CD4-positive, alpha-beta T cell (primary cell): ENCODE measurements at regions not wholly inside any gene's neighbourhood (a gene's known extent, or its start where the extent isn't known, plus 50 kb on each side); places are given as distances from the start of the nearest gene placed in this dataset.
"Not testable (repeated sequence)": the region's sequence is repeated elsewhere in the genome, so short reads cannot be mapped to it uniquely, and the experiment has no call there.

Experiments
- ATAC-seq: fragments of 200-7000 bp; cut with Tn5 transposase; one replicate; pipeline ENCODE4 v1.10.0; 2022; ENCODE audit warnings: mild to moderate bottlenecking; ENCODE audit not compliant: poor library complexity
- CTCF ChIA-PET: fragments of 350-600 bp; sonication (Branson Sonifier 250); formaldehyde crosslinking; loops from one replicate; lab custom pipeline; 2021; ENCODE audit warnings: antibody characterized with exemption, inconsistent platforms; lab: Charles Lee
- POLR2A ChIA-PET: fragments of 350-600 bp; sonication (Branson Sonifier 250); formaldehyde crosslinking; loops from one replicate; lab custom pipeline; 2021; ENCODE audit warnings: antibody characterized with exemption, inconsistent platforms; lab: Charles Lee
- DNase-seq, 14 experiments: peaks; one replicate each; pipeline ENCODE4 v3.0.0-alpha.2; 2013 to 2020; ENCODE audit warnings: mixed read lengths in 2 of 14
- H3K27ac ChIP-seq, 2 donors: one replicate each; pipeline versions ENCODE4 v1.5.1 to v1.7.0; 2013; ENCODE audit warnings: low read length in 2 of 2, low read depth in 1 of 2, mild to moderate bottlenecking in 1 of 2
- H3K27me3 ChIP-seq, 2 experiments: 1 replicate in 1 of 2; 2 replicates in 1 of 2; pipeline versions ENCODE4 v1.6.1 to v1.7.0; 2013; ENCODE audit warnings: low read length in 2 of 2, control low read depth in 1 of 2, mild to moderate bottlenecking in 1 of 2, moderate library complexity in 1 of 2; ENCODE audit not compliant: insufficient read depth in 2 of 2, control insufficient read depth in 1 of 2
- H3K36me3 ChIP-seq: one replicate; pipeline ENCODE4 v1.6.1; 2013; ENCODE audit warnings: low read length, control low read depth; ENCODE audit not compliant: insufficient read depth
- H3K4me1 ChIP-seq: one replicate; pipeline ENCODE4 v1.6.1; 2013; ENCODE audit warnings: low read length, control low read depth; ENCODE audit not compliant: insufficient read depth
- H3K4me3 ChIP-seq: one replicate; pipeline ENCODE4 v1.5.1; 2013; ENCODE audit warnings: mild to moderate bottlenecking, low read length, moderate library complexity
- H3K9me3 ChIP-seq, 2 experiments: 1 replicate in 1 of 2; 2 replicates in 1 of 2; pipeline versions ENCODE4 v1.6.1 to v1.7.0; 2013; ENCODE audit warnings: low read length in 2 of 2, mild to moderate bottlenecking in 2 of 2, control low read depth in 1 of 2, moderate library complexity in 1 of 2; ENCODE audit not compliant: control insufficient read depth in 1 of 2, insufficient read depth in 1 of 2
- H3K27ac Mint-ChIP-seq: one replicate; pipeline ENCODE4 v1.8.0; 2020; ENCODE audit warnings: mixed read lengths
- H3K27me3 Mint-ChIP-seq: one replicate; pipeline ENCODE4 v1.8.0; 2021; ENCODE audit warnings: mixed read lengths
- H3K36me3 Mint-ChIP-seq: one replicate; pipeline ENCODE4 v1.8.0; 2021; ENCODE audit warnings: low read depth, mixed read lengths
- H3K4me1 Mint-ChIP-seq: one replicate; pipeline ENCODE4 v1.8.0; 2021; ENCODE audit warnings: low read depth, mixed read lengths
- H3K4me3 Mint-ChIP-seq: one replicate; pipeline ENCODE4 v1.8.0; 2020; ENCODE audit warnings: mild to moderate bottlenecking, mixed read lengths
- H3K9me3 Mint-ChIP-seq: one replicate; pipeline ENCODE4 v1.8.0; 2020; ENCODE audit warnings: mixed read lengths
- intact Hi-C, 2 experiments: fragments of 100-400 bp; cut with DNase I in 1 of 2; cut with micrococcal nuclease in 1 of 2; formaldehyde crosslinking; loops; one replicate each; pipeline versions ENCODE4 v1.15.1 to v1.9.0; 2023 to 2025; cut with DNase I, micrococcal nuclease

- H3K9me3 ChIP-seq, H3K27me3 ChIP-seq, H3K4me1 ChIP-seq, H3K4me3 ChIP-seq, H3K9me3 Mint-ChIP-seq, POLR2A ChIA-PET, H3K36me3 ChIP-seq, H3K4me1 Mint-ChIP-seq, intact Hi-C loops, H3K27ac ChIP-seq, H3K36me3 Mint-ChIP-seq, ATAC-seq, H3K4me3 Mint-ChIP-seq, H3K27ac Mint-ChIP-seq, CTCF ChIA-PET: not testable (repeated sequence)
- peak in 1 of 14 experiments; percentile 0 for DNase-seq
- peaks cover 19% of the 10 kb centered on the region for H3K27me3 Mint-ChIP-seq
These were observed 215.1 kb downstream of the BANP start for GRCh38 chr16:88166209-88166773.

GRCh38 chr16:88167798-88168556 is 214.8 kb upstream of the ZNF469 start:
- POLR2A ChIA-PET, H3K36me3 Mint-ChIP-seq, H3K4me1 ChIP-seq, CTCF ChIA-PET, H3K36me3 ChIP-seq, intact Hi-C loops, ATAC-seq, H3K9me3 ChIP-seq, H3K4me3 Mint-ChIP-seq, H3K27ac ChIP-seq, H3K9me3 Mint-ChIP-seq, H3K4me1 Mint-ChIP-seq, H3K27ac Mint-ChIP-seq, H3K27me3 ChIP-seq, H3K4me3 ChIP-seq: not testable (repeated sequence)
- peaks cover 29% of the 10 kb centered on the region for H3K27me3 Mint-ChIP-seq
- peak in 1 of 14 experiments; percentile 10 for DNase-seq

GRCh38 chr16:88168557-88168949 is 214.2 kb upstream of the ZNF469 start:
- H3K36me3 ChIP-seq, H3K27ac ChIP-seq, ATAC-seq, H3K4me3 ChIP-seq, H3K4me3 Mint-ChIP-seq, H3K4me1 Mint-ChIP-seq, H3K9me3 ChIP-seq, DNase-seq, H3K9me3 Mint-ChIP-seq, H3K27me3 ChIP-seq, H3K36me3 Mint-ChIP-seq, intact Hi-C loops, H3K27ac Mint-ChIP-seq, H3K4me1 ChIP-seq, POLR2A ChIA-PET, CTCF ChIA-PET: not testable (repeated sequence)
- peaks cover 29% of the 10 kb centered on the region for H3K27me3 Mint-ChIP-seq

GRCh38 chr16:88169136-88169830 is 213.5 kb upstream of the ZNF469 start:
- H3K27ac Mint-ChIP-seq, H3K36me3 Mint-ChIP-seq, POLR2A ChIA-PET, H3K36me3 ChIP-seq, H3K9me3 ChIP-seq, intact Hi-C loops, H3K4me3 ChIP-seq, H3K4me3 Mint-ChIP-seq, H3K27me3 ChIP-seq, H3K4me1 Mint-ChIP-seq, DNase-seq, ATAC-seq, H3K4me1 ChIP-seq, H3K9me3 Mint-ChIP-seq, H3K27ac ChIP-seq, CTCF ChIA-PET: not testable (repeated sequence)
- H3K27me3 Mint-ChIP-seq, result peaks cover 28% of the 10 kb centered on the region

- peaks cover 25% of the 10 kb centered on the region for H3K27me3 Mint-ChIP-seq
- H3K27ac ChIP-seq, H3K4me3 ChIP-seq, H3K27me3 ChIP-seq, H3K27ac Mint-ChIP-seq, H3K36me3 ChIP-seq, H3K9me3 Mint-ChIP-seq, H3K9me3 ChIP-seq, CTCF ChIA-PET, H3K36me3 Mint-ChIP-seq, ATAC-seq, H3K4me1 Mint-ChIP-seq, POLR2A ChIA-PET, intact Hi-C loops, H3K4me3 Mint-ChIP-seq, H3K4me1 ChIP-seq: not testable (repeated sequence)
- DNase-seq, result peak in 1 of 14 experiments; percentile 6
These were observed 213.0 kb upstream of the ZNF469 start for GRCh38 chr16:88169831-88170165.
